GM19455 (cell line): ENCODE measurements at regions not wholly inside any gene's neighbourhood (a gene's known extent, or its start where the extent isn't known, plus 50 kb on each side); places are given as distances from the start of the nearest gene placed in this dataset.

ENCODE experiments used
- ATAC-seq: cut with Tn5 transposase; IDR thresholded peaks from one replicate; pipeline ENCODE4 v1.9.1; 2021; ENCODE audit not compliant: unreplicated experiment

GRCh38 chr6:103236923-103237322 is 1622.8 kb downstream of the HACE1 start:
- ATAC-seq = no peak

- no peak for ATAC-seq
Observed at GRCh38 chr6:103231181-103231580, 1628.5 kb downstream of the HACE1 start.

- no peak for ATAC-seq
Observed at GRCh38 chr6:103215847-103216246, 1643.9 kb downstream of the HACE1 start.

GRCh38 chr6:103210686-103211085 is 1649.0 kb downstream of the HACE1 start:
- ATAC-seq = no peak

- no peak for ATAC-seq
Observed at GRCh38 chr6:103198386-103198785, 1661.3 kb downstream of the HACE1 start.

GRCh38 chr6:103193413-103193812 is 1666.3 kb downstream of the HACE1 start:
- no peak for ATAC-seq

- no peak for ATAC-seq
Observed at GRCh38 chr6:103191391-103192093, 1668.2 kb downstream of the HACE1 start.

GRCh38 chr6:103184776-103185175 is 1674.9 kb downstream of the HACE1 start:
- ATAC-seq = no peak

- ATAC-seq = no peak
Observed at GRCh38 chr6:103183831-103184411, 1675.8 kb downstream of the HACE1 start.

GRCh38 chr6:103178193-103178592 is 1681.5 kb downstream of the HACE1 start:
- no peak for ATAC-seq

GRCh38 chr6:103177791-103178190 is 1681.9 kb downstream of the HACE1 start:
- ATAC-seq = no peak

GRCh38 chr6:103175056-103175455 is 1684.7 kb downstream of the HACE1 start:
- no peak for ATAC-seq

- no peak for ATAC-seq
Observed at GRCh38 chr6:103167345-103168071, 1692.2 kb downstream of the HACE1 start.

- ATAC-seq = no peak
Observed at GRCh38 chr6:103154779-103155572, 1704.7 kb downstream of the HACE1 start.

GRCh38 chr6:103153016-103153415 is 1706.7 kb downstream of the HACE1 start:
- no peak for ATAC-seq

GRCh38 chr6:103142902-103143301 is 1716.8 kb downstream of the HACE1 start:
- no peak for ATAC-seq

GRCh38 chr6:103140308-103141027 is 1719.3 kb downstream of the HACE1 start:
- no peak for ATAC-seq

GRCh38 chr6:103139377-103139776 is 1720.3 kb downstream of the HACE1 start:
- ATAC-seq = no peak

- ATAC-seq = no peak
Observed at GRCh38 chr6:103124471-103124870, 1731.0 kb downstream of the GRIK2 start.

GRCh38 chr6:103122766-103123601 is 1729.5 kb downstream of the GRIK2 start:
- ATAC-seq = no peak
